ENCODE measurements at regions not wholly inside any gene's neighbourhood (a gene's known extent, or its start where the extent isn't known, plus 50 kb on each side); places are given as distances from the start of the nearest gene placed in this dataset.

GRCh38 chr18:25470062-25470461, 118.1 kb upstream of the ZNF521 start:
- TF ChIP-seq POLR2A (IDR thresholded peaks at IDR 0.05; ENCODE audit: low read length) (no peak), GATA1 (IDR thresholded peaks at IDR 0.05; ENCODE audit: low read depth, low read length) (no peak)
